ENCODE measurements at regions not wholly inside any gene's neighbourhood (a gene's known extent, or its start where the extent isn't known, plus 50 kb on each side); places are given as distances from the start of the nearest gene placed in this dataset.

DNA sequence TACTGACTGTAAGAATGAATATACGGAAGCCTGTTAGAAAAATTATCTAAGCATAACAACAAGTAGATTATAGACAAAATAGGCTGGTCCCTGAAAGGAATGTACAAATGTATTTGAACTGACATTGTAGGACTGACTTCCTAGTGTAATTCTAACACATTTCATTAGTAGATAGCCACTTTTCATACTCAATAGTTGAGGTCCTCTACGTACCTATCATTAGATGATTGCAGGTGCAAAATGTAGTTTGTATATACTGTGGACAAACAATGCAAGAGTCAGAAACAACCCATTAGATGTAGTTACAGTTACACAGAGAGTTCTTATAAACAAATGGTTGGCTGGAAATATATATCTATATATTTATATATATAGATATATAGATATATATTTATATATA is 402.3 kb upstream of the SLITRK6 start:
- no peaks in the 10 kb centered on the region for H3K27me3 ChIP-seq (ENCODE audit: control insufficient read depth in 3 of 3, insufficient read depth in 3 of 3, low read length in 2 of 3)
- no peaks in the 10 kb centered on the region for H3K36me3 ChIP-seq (ENCODE audit: control insufficient read depth in 4 of 4, insufficient read depth in 4 of 4, low read length in 4 of 4)
- TF ChIP-seq, protein P1, sequence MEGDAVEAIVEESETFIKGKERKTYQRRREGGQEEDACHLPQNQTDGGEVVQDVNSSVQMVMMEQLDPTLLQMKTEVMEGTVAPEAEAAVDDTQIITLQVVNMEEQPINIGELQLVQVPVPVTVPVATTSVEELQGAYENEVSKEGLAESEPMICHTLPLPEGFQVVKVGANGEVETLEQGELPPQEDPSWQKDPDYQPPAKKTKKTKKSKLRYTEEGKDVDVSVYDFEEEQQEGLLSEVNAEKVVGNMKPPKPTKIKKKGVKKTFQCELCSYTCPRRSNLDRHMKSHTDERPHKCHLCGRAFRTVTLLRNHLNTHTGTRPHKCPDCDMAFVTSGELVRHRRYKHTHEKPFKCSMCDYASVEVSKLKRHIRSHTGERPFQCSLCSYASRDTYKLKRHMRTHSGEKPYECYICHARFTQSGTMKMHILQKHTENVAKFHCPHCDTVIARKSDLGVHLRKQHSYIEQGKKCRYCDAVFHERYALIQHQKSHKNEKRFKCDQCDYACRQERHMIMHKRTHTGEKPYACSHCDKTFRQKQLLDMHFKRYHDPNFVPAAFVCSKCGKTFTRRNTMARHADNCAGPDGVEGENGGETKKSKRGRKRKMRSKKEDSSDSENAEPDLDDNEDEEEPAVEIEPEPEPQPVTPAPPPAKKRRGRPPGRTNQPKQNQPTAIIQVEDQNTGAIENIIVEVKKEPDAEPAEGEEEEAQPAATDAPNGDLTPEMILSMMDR (IDR thresholded peaks at IDR 0.05; ENCODE audit: control extremely low read depth, extremely low read depth) = no peak
- H3K9me3 ChIP-seq (ENCODE audit: control insufficient read depth in 4 of 4, insufficient read depth in 3 of 4, low read length in 3 of 4) = peaks cover 0 to 3% (median 0%) of the 10 kb centered on the region in 4 donors
- DNase-seq (peak in 2 of 3 donors; percentile 2 to 21), ATAC-seq (ENCODE audit: insufficient read depth, low FRiP score) (no peak)
- no peak overlapping the region for H3K9ac ChIP-seq (ENCODE audit: insufficient read depth in 1 of 2, low read length in 2 of 2)
- H3K27ac ChIP-seq (ENCODE audit: low read depth in 1 of 2, low read length in 1 of 2) = no peak overlapping the region
- no peaks in the 10 kb centered on the region for H3K4me1 ChIP-seq (ENCODE audit: control insufficient read depth in 5 of 5, insufficient read depth in 5 of 5, low read length in 5 of 5)
- 43 to 47% methylated on average over 2 of the region's 2 CpGs for WGBS, 2 donors
- H3K4me3 ChIP-seq = no peak overlapping the region

DNA sequence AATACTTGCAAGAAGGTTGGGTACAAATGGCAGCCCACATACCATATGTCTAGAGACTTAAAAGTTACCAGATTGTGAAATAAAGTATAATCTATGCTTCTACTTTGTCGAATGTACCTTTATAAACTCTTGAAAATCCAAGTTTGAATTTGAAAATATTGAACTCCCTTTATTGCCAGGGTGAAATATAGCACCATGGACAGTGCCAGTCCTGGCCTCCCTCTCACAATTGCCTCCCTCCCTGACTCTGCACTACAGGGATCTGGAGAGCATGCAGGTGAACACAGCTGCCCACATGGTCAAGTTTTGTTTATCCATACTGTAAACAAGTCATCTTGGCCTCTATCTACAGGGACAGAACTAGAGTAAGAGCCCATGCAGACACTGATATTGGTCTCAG is 394.1 kb upstream of the SLITRK6 start:
- no peak for ATAC-seq (ENCODE audit: insufficient read depth, low FRiP score)

DNA sequence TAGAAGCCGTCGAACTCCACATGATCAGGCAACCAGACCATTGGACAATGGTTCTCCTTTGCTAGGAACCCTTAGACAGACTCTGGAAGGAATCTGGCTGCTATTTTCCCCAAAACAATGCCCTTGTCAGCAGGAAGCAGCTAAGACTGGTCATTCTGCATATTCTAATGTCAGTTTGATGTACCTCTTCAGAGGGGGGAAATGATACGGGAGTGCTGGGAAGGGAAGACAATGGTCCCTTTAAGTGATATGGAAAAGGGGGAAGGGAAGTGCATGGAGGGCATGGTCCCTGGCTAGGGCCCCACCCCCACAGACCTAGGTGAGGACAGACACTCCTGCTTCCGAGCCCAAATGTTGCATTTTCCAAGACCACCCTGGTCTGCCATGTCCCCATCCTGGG is 389.0 kb upstream of the SLITRK6 start:
- H3K27ac ChIP-seq (ENCODE audit: low read depth in 1 of 2, low read length in 1 of 2) = no peak overlapping the region
- TF ChIP-seq, protein P1 (IDR thresholded peaks at IDR 0.05; ENCODE audit: control extremely low read depth, extremely low read depth) = no peak
- DNase-seq (no peak), ATAC-seq (ENCODE audit: insufficient read depth, low FRiP score) (no peak)
- H3K27me3 ChIP-seq (ENCODE audit: control insufficient read depth in 3 of 3, insufficient read depth in 3 of 3, low read length in 2 of 3) = no peaks in the 10 kb centered on the region
- no peaks in the 10 kb centered on the region for H3K4me1 ChIP-seq (ENCODE audit: control insufficient read depth in 5 of 5, insufficient read depth in 5 of 5, low read length in 5 of 5)
- peaks cover 0 to 3% (median 0%) of the 10 kb centered on the region in 4 donors for H3K9me3 ChIP-seq (ENCODE audit: control insufficient read depth in 4 of 4, insufficient read depth in 3 of 4, low read length in 3 of 4)
- no peak overlapping the region for H3K9ac ChIP-seq (ENCODE audit: insufficient read depth in 1 of 2, low read length in 2 of 2)
- no peak overlapping the region for H3K4me3 ChIP-seq
- no peaks in the 10 kb centered on the region for H3K36me3 ChIP-seq (ENCODE audit: control insufficient read depth in 4 of 4, insufficient read depth in 4 of 4, low read length in 4 of 4)
- WGBS, 2 donors = 85 to 91% methylated on average over 4 of the region's 4 CpGs

More for the DNA sequence above, 394.1 kb upstream of the SLITRK6 start:
- H3K9ac ChIP-seq (ENCODE audit: insufficient read depth in 1 of 2, low read length in 2 of 2) = no peak overlapping the region
- H3K4me3 ChIP-seq = no peak overlapping the region
- no peaks in the 10 kb centered on the region for H3K9me3 ChIP-seq (ENCODE audit: control insufficient read depth in 4 of 4, insufficient read depth in 3 of 4, low read length in 3 of 4)
- no peaks in the 10 kb centered on the region for H3K4me1 ChIP-seq (ENCODE audit: control insufficient read depth in 5 of 5, insufficient read depth in 5 of 5, low read length in 5 of 5)
- peak in 2 of 3 donors; percentile 6 to 40 for DNase-seq
- no peaks in the 10 kb centered on the region for H3K27me3 ChIP-seq (ENCODE audit: control insufficient read depth in 3 of 3, insufficient read depth in 3 of 3, low read length in 2 of 3)
- no peaks in the 10 kb centered on the region for H3K36me3 ChIP-seq (ENCODE audit: control insufficient read depth in 4 of 4, insufficient read depth in 4 of 4, low read length in 4 of 4)
- no peak overlapping the region for H3K27ac ChIP-seq (ENCODE audit: low read depth in 1 of 2, low read length in 1 of 2)
- TF ChIP-seq, protein P1 (IDR thresholded peaks at IDR 0.05; ENCODE audit: control extremely low read depth, extremely low read depth) = no peak
- WGBS, 2 donors = 61 to 83% methylated on average over 1 of the region's 1 CpG

DNA sequence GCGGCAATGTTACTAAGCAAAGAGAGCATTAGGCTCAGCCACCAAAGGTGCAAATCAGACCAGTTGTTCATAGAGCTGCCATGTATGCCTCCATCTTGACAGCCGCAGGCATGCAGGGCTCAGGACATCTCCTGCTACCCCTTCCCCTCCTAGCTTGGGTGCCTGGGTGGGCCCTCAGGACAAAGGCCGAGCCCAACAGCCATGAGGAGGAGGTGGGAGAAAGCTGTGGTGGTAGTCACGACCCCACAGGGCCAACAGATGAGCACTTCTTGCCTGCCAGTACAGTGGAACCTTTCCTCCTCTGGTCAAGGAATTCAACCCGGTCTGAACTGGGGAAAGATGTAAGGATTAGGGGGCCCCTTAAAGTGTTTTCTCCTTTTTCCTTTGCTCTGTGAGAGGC is 386.4 kb upstream of the SLITRK6 start:
- ATAC-seq (ENCODE audit: insufficient read depth, low FRiP score) (no peak), DNase-seq (no peak)
- WGBS, 2 donors = 83 to 86% methylated on average over 5 of the region's 5 CpGs
- Histone ChIP-seq H3K4me3 (no peak overlapping the region), H3K27me3 (ENCODE audit: control insufficient read depth in 3 of 3, insufficient read depth in 3 of 3, low read length in 2 of 3) (no peaks in the 10 kb centered on the region), H3K36me3 (ENCODE audit: control insufficient read depth in 4 of 4, insufficient read depth in 4 of 4, low read length in 4 of 4) (no peaks in the 10 kb centered on the region), H3K27ac (ENCODE audit: low read depth in 1 of 2, low read length in 1 of 2) (no peak overlapping the region), H3K9ac (ENCODE audit: insufficient read depth in 1 of 2, low read length in 2 of 2) (no peak overlapping the region), H3K4me1 (ENCODE audit: control insufficient read depth in 5 of 5, insufficient read depth in 5 of 5, low read length in 5 of 5) (no peaks in the 10 kb centered on the region), H3K9me3 (ENCODE audit: control insufficient read depth in 4 of 4, insufficient read depth in 3 of 4, low read length in 3 of 4) (peaks cover 0 to 8% (median 0%) of the 10 kb centered on the region in 4 donors)
- TF ChIP-seq, protein P1 (IDR thresholded peaks at IDR 0.05; ENCODE audit: control extremely low read depth, extremely low read depth) = no peak

Measured in lung (tissue), 11 donors.